RPMI7951 (cell line): ENCODE measurements at regions not wholly inside any gene's neighbourhood (a gene's known extent, or its start where the extent isn't known, plus 50 kb on each side); places are given as distances from the start of the nearest gene placed in this dataset.

Experiments used
- DNase-seq: peaks from one replicate; pipeline ENCODE4 v3.0.0-alpha.2; 2012; ENCODE audit warnings: low read depth

DNA sequence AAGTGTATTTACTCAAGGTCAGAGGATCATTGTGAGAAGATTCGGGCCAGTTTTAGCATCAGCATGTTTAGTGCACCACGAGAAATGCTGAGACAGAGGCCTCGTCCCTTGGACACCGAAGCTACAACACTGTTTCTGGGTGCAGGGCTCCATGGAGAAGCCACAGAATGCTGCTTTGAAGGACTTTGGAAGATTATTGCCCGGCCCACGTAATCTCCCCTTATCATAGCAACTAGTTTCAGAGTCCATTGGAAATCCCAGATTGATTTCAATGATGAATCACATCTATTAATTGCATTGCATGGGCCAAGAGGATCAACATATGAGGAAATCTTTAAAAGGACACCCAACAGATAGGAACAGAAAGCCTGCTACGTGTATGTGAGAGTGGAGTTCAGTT lies 156.0 kb downstream of the MAF start:
- DNase-seq = no peak

- no peak for DNase-seq
Observed at GRCh38 chr16:79439901-79440300, 160.6 kb downstream of the MAF start.

DNA sequence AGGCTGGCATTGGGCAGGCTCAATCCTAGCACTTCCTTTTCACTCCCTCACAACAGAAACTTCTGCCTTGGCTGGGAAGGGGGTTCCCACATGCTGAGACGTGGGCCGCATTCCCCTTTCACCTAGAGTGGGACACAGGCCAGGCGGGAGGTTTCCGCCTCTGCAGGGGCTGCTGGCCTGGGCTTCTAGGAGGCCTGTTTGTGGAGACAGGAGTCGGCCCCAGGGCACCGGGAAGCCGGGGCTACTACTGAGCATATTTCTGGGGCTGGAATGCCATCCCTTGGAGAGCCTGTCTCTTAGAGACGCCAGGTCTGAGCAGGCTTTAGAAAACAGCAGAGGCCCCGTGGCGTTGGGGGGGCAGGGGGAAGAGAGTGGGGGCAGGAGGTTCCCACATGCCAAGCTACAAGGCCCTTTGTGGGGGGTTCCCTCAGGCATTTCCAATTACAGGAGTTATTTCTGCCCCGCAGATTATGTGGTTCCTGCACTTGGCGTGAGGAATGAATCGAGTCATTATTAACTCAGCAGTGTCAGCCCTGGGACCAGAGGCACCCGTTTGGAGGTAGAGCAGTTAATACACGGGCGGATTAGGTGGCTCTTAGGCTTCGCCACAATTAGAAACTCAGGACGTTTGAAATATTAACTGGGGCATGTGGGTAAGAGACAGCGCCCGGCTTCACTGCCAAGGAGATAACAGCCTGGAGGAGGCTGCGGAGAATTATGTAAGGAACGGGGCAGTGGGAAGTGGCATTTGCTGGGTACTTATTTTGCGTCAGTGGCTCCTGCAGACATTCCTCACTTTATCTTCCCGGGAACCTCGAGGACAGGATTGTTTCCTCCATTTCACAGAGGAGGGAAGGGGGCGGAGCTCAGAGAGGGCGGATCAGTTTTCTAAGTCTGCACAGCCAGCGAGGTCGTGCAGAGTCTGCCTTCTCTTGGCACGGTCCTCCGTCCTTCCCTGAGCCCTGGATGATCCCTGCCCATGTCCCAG lies 162.5 kb downstream of the MAF start:
- peak; percentile 46 for DNase-seq

- no peak for DNase-seq
Observed at GRCh38 chr16:79436885-79437284, 163.7 kb downstream of the MAF start.

DNA sequence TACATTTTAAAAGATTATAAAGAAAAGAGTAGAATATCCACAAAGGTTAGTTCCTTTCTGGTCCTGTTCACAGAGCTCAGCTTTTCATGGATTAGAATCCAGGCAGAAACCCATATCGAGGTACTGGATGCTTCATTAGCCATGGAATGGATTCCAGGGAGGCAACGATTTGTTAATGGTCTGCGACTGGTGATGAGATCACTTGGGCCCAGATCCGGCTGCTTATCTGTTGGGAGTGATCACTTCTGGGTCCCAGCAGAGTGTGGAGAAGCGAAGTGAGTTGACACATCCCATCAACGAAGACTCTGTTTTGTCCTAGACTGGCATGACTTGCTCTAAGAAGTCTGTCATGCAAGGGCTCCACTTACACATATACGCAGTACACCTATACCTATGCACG lies 165.8 kb downstream of the MAF start:
- DNase-seq = no peak

- no peak for DNase-seq
Observed at GRCh38 chr16:79434092-79434491, 166.4 kb downstream of the MAF start.

GRCh38 chr16:79431923-79432322 lies 168.6 kb downstream of the MAF start:
- no peak for DNase-seq

DNA sequence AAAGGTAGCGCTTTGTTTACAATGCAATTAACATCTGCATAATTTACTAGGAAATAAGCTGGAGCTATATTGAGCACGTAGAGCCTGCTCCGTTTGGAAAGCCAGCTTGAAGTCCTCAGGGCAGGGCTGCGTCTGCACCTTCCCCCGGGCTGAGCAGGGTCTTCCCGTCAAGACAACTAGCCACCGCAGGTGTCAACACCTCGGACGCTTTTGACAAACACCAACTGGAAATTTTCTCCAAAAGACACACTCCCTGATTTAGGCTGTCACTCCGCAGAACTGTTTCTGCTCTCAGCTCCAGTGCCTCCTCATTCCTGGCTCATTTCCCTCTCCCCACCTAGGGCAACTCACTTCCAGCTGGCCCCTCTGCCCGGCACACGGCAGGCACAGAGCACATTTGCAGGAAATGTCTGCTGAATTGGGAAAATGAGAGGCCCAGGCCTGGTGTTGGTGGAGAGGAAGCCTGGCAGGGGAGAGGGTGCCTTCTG lies 170.3 kb downstream of the MAF start:
- DNase-seq = no peak

DNA sequence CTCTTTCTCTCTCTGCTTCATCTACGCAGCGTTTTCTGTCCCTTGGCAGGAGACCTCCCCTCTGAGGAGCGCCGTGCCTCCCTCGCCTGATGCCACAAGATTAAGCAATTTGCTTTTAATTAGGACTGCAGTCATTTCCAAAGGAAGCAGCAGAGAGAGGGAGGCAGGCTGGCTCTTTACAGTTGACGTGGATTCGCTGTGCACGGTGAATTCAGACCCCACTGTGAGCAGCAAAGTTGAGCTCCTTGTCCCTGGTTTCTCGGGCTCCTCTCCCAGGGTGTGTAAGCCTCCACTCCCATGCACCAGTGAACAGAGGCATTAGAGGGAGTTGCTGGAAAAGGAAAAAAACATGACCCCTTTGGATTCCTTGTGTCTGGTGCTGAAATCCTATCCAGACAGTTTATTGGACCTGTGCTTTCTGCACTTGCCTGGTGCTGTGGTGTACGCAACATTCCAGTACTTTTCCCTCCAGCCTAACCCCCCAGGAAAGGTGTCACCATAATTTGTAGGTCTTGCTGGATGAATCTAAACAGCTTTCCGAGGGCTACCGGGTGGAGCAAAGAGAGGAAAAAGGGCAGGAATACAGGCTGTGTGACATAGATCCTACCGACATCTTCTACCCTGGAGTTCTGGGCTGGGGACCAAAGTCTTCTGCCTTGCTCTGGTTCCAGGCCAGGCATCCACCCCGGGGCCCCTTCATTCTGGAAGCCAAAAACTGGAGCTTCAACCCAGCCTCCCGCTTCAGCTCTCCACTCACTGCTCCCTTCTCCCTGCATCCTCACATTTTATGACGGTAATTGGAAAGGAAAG lies 171.0 kb downstream of the MAF start:
- DNase-seq = no peak

DNA sequence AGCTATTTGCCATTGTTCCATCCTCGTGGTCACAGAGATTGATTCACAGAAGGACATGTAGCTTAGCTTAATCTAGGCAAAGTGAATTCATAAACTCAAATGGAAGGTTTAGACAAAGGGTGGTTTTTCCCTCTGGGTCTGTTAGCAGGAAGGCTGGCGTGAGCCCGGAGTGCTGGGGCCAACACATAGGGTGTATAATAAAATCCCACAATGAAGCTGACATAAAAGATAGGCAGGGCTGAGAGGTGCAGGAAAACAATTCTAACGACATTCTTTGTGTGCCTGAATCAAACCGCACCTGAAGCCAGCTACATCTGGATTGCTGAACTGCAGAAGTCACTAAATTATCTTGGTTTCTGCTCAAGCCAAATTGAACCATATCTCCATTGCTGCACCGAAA lies 173.9 kb downstream of the MAF start:
- DNase-seq = no peak

GRCh38 chr16:79422064-79422463 lies 178.5 kb downstream of the MAF start:
- no peak for DNase-seq

DNA sequence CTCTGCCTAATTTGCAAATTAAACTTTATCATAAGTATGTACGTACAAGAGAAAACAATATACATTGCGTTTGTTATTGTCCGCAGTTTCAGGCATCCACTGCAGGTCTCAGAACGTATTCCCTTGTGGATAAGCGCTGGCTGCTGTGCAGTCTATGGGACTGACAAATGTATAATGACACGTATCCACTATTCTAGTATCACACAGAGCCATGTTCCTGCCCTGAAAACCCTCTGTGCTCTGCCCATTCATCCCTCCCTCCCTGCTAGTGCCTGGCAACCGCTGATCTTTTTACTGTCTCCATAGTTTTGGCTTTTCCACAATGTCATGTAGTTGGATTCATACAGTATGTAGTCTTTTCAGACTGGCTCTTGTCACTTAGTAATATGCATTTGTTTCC lies 179.4 kb downstream of the MAF start:
- DNase-seq = no peak

GRCh38 chr16:79420493-79420892 lies 180.0 kb downstream of the MAF start:
- DNase-seq = no peak

GRCh38 chr16:79419148-79419547 lies 181.4 kb downstream of the MAF start:
- DNase-seq = no peak

GRCh38 chr16:79417601-79418008 lies 182.9 kb downstream of the MAF start:
- no peak for DNase-seq

DNA sequence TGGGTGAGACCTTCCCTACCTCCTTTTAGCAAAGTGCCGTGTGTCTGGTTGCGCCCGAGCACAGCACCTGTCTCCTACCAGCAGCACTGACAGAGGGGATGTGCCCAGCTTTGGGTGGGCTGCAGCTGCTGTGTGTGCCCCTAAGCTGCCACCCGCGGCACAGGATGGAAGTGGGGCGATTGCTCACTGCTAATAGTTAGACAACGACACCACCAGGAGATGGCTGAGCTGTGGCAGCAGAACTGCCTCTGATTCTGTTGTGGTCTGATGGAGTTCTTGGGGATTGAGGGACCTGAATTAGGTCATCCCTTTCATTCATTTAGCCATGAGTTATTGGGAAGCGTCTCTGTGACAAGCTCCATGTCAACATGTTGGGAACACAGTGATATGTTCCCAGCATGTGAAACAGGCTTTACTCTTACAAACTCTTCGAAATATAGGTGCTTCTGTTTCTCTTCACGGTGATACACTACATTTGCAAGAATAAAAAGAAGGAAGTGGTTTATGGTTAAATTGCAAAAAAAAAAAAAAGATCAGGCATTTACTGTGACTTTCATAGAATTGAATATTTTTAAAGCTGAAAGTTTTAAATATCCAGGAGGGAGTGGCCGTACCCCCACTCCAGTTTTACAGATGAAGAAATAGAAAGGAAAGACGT lies 184.4 kb downstream of the MAF start:
- no peak for DNase-seq

DNA sequence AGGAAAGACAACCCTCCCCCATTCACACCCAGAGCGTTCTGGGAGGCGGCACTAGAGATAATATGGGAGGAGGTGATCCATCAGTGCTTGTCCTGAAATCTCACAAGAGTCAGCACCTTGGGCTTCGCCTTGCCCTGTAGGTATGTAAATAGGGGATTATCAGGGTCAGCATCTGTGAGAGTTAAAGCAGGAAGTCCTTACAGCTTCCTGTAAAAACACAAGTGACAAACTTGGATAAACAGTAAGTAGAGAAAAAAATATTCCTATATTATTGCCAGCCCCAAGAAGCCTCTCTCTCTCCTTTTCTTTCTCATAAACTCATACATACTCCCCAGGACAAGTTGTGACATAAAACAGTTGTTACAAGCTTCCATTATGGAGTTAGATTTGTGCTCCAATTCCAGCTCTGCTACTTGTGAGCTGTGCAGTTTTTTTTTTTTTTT lies 187.7 kb downstream of the MAF start:
- DNase-seq = no peak

DNA sequence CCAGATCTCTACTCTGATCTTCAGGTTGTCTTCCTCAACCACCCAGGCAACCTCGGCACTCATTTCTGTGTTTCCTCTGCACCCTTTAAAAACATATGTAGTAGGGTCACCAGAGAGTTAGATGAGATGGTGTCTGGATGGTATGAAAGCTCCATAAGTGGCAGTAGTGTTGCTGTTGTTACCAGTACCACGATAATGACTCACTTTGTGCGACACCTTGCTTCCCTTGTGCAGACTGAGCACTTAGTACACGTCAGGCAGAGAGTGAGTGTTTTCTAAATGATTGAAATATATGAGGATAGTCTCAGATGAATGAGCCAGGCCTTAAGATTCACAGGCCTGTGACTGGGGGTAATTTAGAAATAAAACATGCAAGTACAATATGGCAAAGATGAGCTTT lies 188.7 kb downstream of the MAF start:
- DNase-seq = no peak

DNA sequence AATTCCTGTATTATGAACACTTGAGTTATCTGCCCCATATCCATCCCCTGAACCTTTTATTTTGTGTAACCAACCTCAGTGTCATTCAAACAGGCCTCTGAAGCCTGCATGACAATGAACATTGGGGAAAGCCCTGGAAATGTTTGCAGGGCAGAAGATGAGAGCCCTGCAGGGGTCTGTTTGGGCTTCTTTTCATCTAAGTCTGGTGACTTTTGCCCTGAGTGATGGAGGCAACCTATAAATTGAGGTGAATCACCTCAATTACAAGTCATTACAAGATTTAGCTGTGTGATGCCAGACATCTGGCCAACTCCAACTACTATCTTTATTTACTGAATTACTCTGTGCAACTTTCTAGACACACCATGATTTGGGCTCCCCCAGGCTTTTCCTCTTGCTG lies 189.2 kb downstream of the MAF start:
- no peak for DNase-seq

DNA sequence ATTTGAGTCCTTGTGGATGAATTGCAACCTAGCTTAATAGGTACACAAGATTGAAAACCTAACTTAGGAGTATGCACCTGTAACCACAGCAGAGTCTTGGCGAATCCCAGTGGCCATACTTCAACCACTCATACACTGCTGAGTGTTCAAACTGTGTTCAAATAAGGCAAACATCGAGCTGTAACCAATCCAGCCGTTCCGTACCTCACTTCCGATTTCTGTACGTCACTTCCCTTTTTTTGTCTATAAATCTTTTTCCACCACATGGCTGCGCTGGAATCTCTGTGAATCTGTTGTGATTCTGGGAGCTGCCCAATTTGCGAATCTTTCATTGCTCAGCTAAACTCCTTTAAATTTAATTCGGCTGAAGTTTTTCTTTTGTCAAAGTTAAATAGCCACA lies 190.6 kb downstream of the MAF start:
- DNase-seq = no peak

GRCh38 chr16:79408355-79408754 lies 192.2 kb downstream of the MAF start:
- DNase-seq = no peak

- no peak for DNase-seq
Observed at GRCh38 chr16:79407461-79408135, 192.9 kb downstream of the MAF start.
